K562 (cell line): ENCODE measurements at regions not wholly inside any gene's neighbourhood (a gene's known extent, or its start where the extent isn't known, plus 50 kb on each side); places are given as distances from the start of the nearest gene placed in this dataset.

Source experiments
- CTCF ChIP-seq, 3 experiments: IDR thresholded peaks in 2 of 3; conservative IDR thresholded peaks in 1 of 3; 2 replicates each; pipeline ENCODE4 v1.5.1; 2011 to 2012; ENCODE audit warnings: low read length in 3 of 3, mild to moderate bottlenecking in 3 of 3, control low read depth in 2 of 3, improper control_type of control experiment in 1 of 3, inconsistent platforms in 1 of 3, low read depth in 1 of 3, mixed read lengths in 1 of 3, moderate library complexity in 1 of 3; ENCODE audit not compliant: insufficient read depth in 2 of 3
- DLX4 ChIP-seq: fragments of 250-450 bp; sonication (Bioruptor Pico); IDR thresholded peaks from 2 replicates; pipeline ENCODE4 v1.6.1; 2021; ENCODE audit warnings: mild to moderate bottlenecking
- GTF2F1 ChIP-seq: IDR thresholded peaks from 2 replicates; pipeline ENCODE4 v1.6.1; 2011; ENCODE audit warnings: low read depth, low read length, improper control_type of control experiment
- POLR2A ChIP-seq: fragments of 450-650 bp; conservative IDR thresholded peaks from 2 replicates; pipeline ENCODE4 v1.6.1; 2016
- RAD21 ChIP-seq, 2 experiments: fragments of 250-450 bp in 1 of 2; fragments of 450-650 bp in 1 of 2; sonication (Bioruptor Pico) in 1 of 2; formaldehyde crosslinking in 1 of 2; IDR thresholded peaks in 1 of 2; conservative IDR thresholded peaks in 1 of 2; 2 replicates each; pipeline versions ENCODE4 v1.4.0 to v1.8.0; 2020 to 2022; ENCODE audit warnings: mild to moderate bottlenecking in 2 of 2, moderate library complexity in 1 of 2
- SRSF9 ChIP-seq: fragments of 200-400 bp; formaldehyde crosslinking; IDR thresholded peaks from 2 replicates; pipeline ENCODE4 v1.6.1; 2017; ENCODE audit warnings: low read depth, low read length, borderline replicate concordance
- TRIM24 ChIP-seq, 2 experiments: fragments of 450-650 bp; IDR thresholded peaks; 2 replicates each; pipeline ENCODE4 v1.6.1; 2016
- YBX1 ChIP-seq: fragments of 450-650 bp; IDR thresholded peaks from 2 replicates; pipeline ENCODE4 v1.7.1; 2016; ENCODE audit warnings: mild to moderate bottlenecking
- ZBTB40 ChIP-seq, 2 experiments: fragments of 450-650 bp in 1 of 2; sonication (generic) in 1 of 2; formaldehyde crosslinking in 1 of 2; IDR thresholded peaks; 2 replicates each; pipeline versions ENCODE4 v1.7.1 to v1.9.0; 2016 to 2022; ENCODE audit warnings: inconsistent platforms in 1 of 2, mild to moderate bottlenecking in 1 of 2, missing genetic modification reagents in 1 of 2
- ZNF561 ChIP-seq: fragments of 450-650 bp; formaldehyde crosslinking; conservative IDR thresholded peaks from 2 replicates; pipeline ENCODE4 v1.4.0; 2020; ENCODE audit warnings: mild to moderate bottlenecking, moderate library complexity
- ZNF780A ChIP-seq: fragments of 250-450 bp; sonication (Bioruptor Pico); IDR thresholded peaks from 2 replicates; pipeline ENCODE4 v1.5.0; 2021; ENCODE audit warnings: mild to moderate bottlenecking
- TF ChIP-seq, protein P1 (sequence below), 2 experiments: fragments of 450-650 bp; IDR thresholded peaks; 2 replicates each; pipeline ENCODE4 v1.6.1; 2016

GRCh38 chr16:65657071-65657494 is 535.2 kb upstream of the CDH11 start:
- TF ChIP-seq ZNF780A (CRISPR knock-in tag) (no peak), RAD21 (CRISPR knock-in tag; conservative IDR thresholded peaks at IDR 0.05 in 1 of 2, IDR thresholded peaks at IDR 0.05 in 1 of 2) (no peak), ZNF561 (CRISPR knock-in tag) (no peak), GTF2F1 (no peak), YBX1 (no peak), TRIM24 (IDR thresholded peaks at IDR 0.05) (no peak), SRSF9 (no peak), POLR2A (no peak), CTCF (IDR thresholded peaks at IDR 0.05 in 2 of 3, conservative IDR thresholded peaks at IDR 0.05 in 1 of 3; ENCODE audit: insufficient read depth in 2 of 3, low read depth in 1 of 3, low read length in 3 of 3) (no peak), ZBTB40 (IDR thresholded peaks at IDR 0.05) (no peak), ZBTB40 (CRISPR knock-in tag; IDR thresholded peaks at IDR 0.05) (no peak), DLX4 (CRISPR knock-in tag) (no peak)
- TF ChIP-seq, protein P1, sequence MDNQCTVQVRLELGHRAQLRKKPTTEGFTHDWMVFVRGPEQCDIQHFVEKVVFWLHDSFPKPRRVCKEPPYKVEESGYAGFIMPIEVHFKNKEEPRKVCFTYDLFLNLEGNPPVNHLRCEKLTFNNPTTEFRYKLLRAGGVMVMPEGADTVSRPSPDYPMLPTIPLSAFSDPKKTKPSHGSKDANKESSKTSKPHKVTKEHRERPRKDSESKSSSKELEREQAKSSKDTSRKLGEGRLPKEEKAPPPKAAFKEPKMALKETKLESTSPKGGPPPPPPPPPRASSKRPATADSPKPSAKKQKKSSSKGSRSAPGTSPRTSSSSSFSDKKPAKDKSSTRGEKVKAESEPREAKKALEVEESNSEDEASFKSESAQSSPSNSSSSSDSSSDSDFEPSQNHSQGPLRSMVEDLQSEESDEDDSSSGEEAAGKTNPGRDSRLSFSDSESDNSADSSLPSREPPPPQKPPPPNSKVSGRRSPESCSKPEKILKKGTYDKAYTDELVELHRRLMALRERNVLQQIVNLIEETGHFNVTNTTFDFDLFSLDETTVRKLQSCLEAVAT (IDR thresholded peaks at IDR 0.05), result no peak
